LNCAP (cell line): ENCODE measurements at regions not wholly inside any gene's neighbourhood (a gene's known extent, or its start where the extent isn't known, plus 50 kb on each side); places are given as distances from the start of the nearest gene placed in this dataset.

Experiments used
- CTCF ChIP-seq: fragments of 450-650 bp; IDR thresholded peaks from 2 replicates; pipeline ENCODE4 v1.5.1; 2017; ENCODE audit warnings: mild to moderate bottlenecking

- TF ChIP-seq CTCF, result no peak
These were observed 177.9 kb downstream of the PTH2R start for GRCh38 chr2:208584378-208584985.

GRCh38 chr2:208586516-208586915 is 179.9 kb downstream of the PTH2R start:
- TF ChIP-seq CTCF, result no peak

- no peak for TF ChIP-seq CTCF
These were observed 188.2 kb downstream of the PTH2R start for GRCh38 chr2:208594642-208595385.

GRCh38 chr2:208595386-208596275 is 189.0 kb downstream of the PTH2R start:
- no peak for TF ChIP-seq CTCF

GRCh38 chr2:208607694-208608093 is 201.1 kb downstream of the PTH2R start:
- TF ChIP-seq CTCF, result no peak

GRCh38 chr2:208608122-208608835 is 201.7 kb downstream of the PTH2R start:
- TF ChIP-seq CTCF, result no peak

- no peak for TF ChIP-seq CTCF
These were observed 202.7 kb downstream of the PTH2R start for GRCh38 chr2:208609166-208609804.
